NCI-H1092 treated with DMSO at 0.1 percent for 48 hours (cell line): ENCODE measurements at regions not wholly inside any gene's neighbourhood (a gene's known extent, or its start where the extent isn't known, plus 50 kb on each side); places are given as distances from the start of the nearest gene placed in this dataset.
"Not testable (repeated sequence)": the region's sequence is repeated elsewhere in the genome, so short reads cannot be mapped to it uniquely, and the experiment has no call there.

ENCODE experiments used
- DNase-seq: peaks from one replicate; lab custom pipeline; 2025; lab: John Stamatoyannopoulos, UW

DNA sequence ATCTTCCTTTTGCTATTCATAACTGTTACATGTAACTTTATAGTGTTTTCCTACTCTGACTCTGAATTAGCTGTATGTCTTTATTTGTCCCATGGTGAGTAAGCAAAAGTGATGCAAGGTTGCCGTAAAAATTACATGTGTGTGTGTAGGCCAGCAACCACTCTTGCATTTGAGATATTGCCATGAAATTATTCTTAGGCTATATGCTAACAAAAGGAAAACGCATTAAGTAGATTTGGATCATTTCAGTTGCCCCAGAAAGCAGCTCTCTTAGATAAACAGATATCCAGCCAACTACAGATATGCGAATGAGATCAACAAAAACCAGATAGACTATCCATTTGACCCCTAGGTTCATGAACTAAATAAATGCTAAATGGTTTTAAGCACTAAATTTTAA, 73.6 kb downstream of the CYLC2 start:
- no peak for DNase-seq

GRCh38 chr9:103078581-103078980, 83.4 kb downstream of the CYLC2 start:
- DNase-seq: no peak

DNA sequence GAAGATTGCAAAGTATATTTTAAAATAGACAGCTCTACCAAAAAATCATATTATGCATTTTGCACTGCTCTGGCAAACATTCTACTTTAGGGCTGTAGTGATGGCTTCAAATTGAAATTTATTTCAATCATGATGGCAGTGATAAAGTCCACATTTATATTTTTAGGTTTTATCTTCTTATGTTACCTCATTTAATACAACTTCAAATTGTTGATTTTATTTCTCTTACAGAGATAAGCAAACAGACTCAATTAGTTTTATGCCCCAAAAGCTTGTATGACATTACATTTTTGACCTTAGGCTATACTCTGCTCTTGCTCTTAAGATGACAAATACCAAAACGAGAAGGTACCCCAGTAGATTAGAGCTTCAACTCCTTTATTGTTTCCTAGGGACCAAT, 87.4 kb downstream of the CYLC2 start:
- DNase-seq: no peak

- no peak for DNase-seq
Observed at GRCh38 chr9:103089357-103089756, 94.2 kb downstream of the CYLC2 start.

- DNase-seq: no peak
Observed at GRCh38 chr9:103104101-103104500, 109.0 kb downstream of the CYLC2 start.

DNA sequence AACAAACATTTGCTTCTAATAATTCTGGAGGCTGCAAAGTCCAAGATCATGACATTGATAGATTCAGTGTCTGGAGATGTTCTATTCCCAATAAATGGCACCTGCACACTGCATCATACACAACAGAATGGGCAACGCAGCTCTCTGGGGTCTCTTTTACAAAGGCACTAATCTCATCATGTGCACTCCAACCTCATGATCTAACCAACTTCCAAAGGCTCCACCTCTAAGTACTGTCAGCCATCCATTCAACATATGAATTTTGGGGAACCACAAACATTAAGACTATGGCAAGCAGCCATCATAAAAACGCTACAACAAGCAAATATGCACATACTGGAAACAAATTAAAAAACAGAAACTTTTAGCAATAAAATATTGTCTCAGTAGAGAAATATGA, 121.1 kb downstream of the CYLC2 start:
- no peak for DNase-seq

DNA sequence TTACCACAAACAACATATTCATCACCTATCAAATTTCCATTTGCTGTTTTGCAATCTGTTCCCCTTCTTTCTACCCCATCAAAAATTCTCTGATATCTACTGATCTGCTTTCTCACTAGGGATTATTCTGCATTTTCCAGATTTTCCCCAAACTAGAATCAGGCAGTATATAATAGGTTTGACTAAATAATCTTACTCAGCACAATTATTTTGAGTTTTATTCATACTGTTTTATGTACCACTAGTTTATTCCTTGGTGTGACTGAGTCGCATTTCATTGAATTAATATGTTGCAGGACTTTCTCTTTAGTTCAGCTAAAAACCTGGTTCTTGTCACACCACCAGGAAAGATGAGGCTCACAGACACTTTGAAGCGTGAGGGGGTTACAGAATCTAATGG, 131.4 kb downstream of the CYLC2 start:
- no peak for DNase-seq

GRCh38 chr9:103139891-103140290, 144.8 kb downstream of the CYLC2 start:
- no peak for DNase-seq

DNA sequence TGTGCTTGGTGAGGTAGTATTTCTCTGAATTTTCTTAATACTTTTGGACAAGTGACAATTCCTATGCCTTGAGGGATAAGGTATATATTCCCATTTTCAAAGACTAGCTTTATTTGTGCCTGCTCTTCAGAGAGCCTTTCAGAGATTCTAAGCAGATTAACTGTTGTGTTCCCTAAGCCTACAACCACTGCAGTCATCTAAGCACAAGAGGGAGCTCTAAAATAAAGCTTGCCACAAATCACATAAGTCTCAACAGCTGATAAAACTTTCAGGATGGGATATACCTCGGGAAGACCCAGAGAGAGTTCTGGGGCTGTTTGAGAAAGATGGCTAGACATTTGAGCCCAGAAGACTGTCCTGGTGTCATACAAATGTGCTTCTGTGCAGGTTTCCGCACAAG, 157.3 kb downstream of the CYLC2 start:
- DNase-seq: no peak

DNA sequence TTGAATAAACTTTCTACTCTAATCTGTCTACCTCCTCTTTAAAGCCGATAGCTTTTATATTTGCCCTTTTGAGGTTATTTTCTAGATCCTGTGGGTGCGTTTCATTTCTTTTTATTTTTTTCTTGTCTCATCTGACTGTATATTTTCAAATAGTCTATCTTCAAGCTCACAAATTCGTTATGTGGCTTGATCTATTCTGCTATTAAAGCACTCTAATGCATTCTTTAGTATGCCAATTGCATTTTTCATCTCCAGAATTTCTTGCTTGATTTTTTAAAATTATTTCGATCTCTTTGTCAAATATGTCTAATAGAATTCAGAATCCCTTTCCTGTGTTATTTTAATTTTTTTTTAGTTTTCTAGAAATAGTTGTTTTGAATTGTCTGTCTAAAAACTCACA, 172.4 kb downstream of the CYLC2 start:
- DNase-seq: no peak

- no peak for DNase-seq
Observed at GRCh38 chr9:103168254-103168653, 173.1 kb downstream of the CYLC2 start.

DNA sequence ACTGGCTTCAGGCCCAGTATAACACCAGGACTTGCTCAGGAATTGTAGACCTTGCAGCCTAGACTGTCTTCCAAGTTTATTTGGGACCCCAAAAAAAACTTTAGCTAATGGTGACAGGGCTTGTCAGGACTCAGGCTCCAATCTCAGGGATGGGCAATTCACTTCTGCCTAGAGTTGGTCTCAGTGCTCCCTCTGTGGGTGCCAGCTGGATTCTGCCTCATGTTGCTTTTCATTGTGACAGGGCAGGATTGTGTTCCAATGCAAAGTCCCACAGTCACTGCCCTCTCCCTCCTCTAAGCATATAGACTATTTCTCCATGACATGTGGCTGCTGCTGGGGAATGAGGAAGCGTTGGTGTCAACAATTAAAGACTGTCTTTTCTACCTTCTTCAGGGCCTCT, 174.7 kb downstream of the CYLC2 start:
- DNase-seq: no peak

- DNase-seq: peak; percentile 58
Observed at GRCh38 chr9:103183701-103184171, 188.6 kb downstream of the CYLC2 start.

DNA sequence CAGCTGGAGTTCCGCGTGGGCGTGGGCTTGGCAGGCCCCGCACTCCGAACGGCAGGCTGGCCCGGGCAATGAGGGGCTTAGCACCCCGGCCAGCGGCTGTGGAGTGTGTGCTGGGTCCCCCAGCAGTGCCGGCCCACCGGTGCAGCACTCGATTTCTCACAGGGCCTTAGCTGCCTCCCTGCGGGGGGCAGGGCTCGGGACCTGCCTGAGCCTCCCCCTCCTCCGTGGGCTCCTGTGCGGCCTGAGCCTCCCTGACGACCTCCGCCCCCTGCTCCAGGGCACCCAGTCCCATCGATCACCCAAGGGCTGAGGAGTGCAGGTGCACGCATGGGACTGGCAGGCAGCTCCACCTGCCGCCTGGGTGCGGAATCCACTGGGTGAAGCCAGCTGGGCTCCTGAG, 191.8 kb downstream of the CYLC2 start:
- no peak for DNase-seq

GRCh38 chr9:103188781-103189350, 193.7 kb downstream of the CYLC2 start:
- no peak for DNase-seq

DNA sequence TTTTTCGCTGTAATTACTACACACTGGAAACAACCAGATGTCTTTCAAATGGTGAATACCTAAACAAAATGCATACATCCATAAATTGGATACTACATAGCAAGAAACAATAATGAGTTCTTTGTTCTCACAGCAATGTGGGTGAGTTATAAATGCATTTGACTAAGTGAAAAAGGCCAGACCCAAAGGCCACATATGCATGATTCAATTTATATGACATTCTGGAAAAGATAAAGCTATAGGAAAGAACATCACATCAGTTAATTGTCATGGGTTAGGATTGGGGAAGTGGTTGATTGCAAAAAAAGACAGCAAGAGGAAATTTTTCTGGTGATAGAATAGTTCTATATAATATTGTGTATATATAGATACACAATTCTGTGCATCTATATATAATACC, 198.9 kb downstream of the CYLC2 start:
- no peak for DNase-seq

DNA sequence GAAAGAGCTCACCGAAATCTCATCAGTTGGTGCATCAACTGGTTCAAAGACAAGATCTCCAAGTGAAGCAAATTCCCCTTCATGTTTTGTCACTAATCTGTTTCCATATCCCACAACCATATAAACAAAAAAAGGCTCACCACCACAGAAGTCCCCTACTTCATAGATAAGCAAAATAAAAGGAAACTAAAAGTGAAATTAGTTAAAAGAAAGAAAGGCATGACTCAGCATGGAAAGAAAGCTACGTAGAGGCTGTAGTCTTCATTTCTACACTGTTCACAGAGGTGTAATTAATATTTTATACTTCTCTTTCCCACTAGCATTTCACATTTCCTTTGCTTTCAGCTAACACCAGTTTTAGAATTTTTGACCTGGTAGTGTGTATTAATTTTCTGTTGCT, 208.0 kb downstream of the CYLC2 start:
- no peak for DNase-seq

DNA sequence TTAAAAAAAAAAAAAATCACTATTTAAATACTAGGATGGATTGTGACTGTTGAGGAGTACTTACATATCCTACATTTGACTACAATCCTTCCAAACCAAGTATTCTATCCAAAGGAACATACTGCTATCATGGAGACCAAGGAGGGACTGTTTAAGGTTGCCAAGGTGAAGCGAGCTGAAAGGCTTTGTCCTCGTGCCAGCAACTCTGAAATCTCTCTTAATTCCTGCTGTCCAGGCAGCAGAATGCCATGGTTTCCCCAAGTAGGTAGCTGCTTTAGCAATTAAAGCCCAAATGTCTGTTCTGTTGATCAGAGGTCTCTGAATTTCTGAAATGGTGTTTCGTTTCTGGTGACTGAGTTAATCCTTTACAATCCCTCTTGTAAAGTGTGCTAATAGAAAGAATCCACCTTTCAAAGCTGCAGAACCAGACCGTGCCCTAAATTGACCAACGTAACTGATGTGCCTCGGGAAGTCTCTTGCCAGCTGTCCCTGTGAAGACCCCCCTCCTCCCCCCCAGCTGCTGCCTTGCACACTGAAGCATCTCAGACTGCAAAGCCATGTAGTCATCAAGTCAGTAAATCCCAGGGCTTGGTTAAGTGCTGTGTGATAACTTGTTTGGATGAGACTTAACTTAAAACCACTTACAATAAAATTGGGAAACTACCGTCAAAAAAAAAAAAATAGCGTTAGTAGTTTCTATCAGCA, 210.9 kb downstream of the CYLC2 start:
- DNase-seq: not testable (repeated sequence)

DNA sequence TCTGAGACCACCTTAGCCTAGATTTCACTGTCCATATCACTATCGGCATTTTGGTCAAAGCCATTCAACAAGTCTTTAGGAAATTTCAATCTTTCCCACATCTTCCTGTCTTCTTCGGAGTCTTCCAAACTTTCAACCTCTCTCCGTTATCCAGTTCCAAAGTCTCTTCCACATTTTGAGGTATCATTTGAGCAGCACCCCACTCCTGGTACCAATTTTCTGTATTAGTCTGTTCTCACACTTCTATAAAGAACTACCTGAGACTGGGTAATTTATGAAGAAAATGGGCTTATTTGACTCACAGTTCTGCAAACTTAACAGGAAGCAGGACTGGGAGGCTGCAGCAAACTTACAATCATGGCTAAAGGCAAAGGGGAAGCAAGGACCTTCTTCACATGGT, 215.5 kb downstream of the CYLC2 start:
- no peak for DNase-seq

- DNase-seq: no peak
Observed at GRCh38 chr9:103215197-103215596, 220.1 kb downstream of the CYLC2 start.

DNA sequence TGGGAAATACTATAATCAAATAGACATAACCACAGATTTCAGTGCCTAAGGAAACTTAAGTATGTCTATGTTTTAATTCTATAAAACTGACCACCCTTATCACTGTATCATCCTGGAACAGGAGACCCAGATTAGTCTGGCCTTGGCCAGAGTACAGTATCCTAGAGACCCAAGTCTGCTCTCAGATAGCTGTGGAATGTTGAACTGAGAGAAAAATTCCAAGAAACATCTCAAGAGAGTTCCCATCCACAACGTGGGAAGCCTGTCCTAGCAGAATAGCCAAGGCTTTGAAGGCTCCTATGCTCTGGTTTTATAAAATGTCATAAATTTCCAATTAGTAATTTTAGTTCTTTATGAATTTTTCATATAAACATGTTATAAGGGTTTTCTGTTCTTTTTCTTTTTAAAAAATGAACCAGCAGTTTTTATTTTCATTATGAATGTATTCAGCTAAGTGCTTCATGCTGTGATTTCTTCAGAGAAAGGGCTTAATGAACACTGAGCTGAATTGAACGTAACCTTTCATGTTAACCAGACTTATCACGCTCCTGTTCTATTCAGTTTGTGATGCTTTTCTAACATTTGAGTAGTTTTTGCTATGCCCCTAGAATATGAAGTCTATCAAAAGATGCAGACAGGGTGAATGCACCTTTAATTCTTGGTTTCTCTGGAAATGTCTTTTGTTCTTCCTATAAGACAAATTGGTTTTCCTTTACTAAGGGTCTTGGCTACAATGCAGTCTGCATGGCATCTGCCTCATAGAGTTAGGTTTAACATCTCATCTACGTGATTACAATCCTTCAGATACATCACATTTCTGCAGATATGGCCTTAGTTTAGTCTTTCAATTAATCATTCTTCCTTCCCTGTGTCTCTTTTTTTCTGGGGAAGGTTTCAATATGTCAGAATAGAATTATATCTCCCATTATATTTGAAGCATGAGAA, 230.8 kb downstream of the CYLC2 start:
- no peak for DNase-seq

DNA sequence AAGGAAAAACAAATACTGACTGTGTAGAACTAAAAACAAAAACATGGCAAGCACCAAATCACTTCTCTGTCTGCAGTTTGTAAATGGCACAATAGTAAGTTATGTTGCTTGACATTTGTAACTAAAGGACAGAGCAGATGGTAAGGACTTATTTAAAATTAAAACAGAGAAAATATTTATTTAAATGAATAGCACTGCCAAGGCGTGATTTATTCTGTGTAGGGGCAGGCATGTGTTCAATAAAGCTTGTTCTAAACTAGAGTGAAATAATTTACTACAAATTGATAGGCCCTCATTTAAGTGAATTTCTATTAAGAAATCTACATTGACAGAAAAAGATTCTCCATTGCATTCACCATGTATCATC, 231.5 kb downstream of the CYLC2 start:
- no peak for DNase-seq

GRCh38 chr9:103237571-103238109, 242.5 kb downstream of the CYLC2 start:
- not testable (repeated sequence) for DNase-seq
